HepG2 (cell line): ENCODE measurements at regions not wholly inside any gene's neighbourhood (a gene's known extent, or its start where the extent isn't known, plus 50 kb on each side); places are given as distances from the start of the nearest gene placed in this dataset.

Experiments used
- ATAC-seq: fragments of 200-7000 bp; cut with Tn5 transposase; 3 replicates; pipeline ENCODE4 v1.9.1; 2020; ENCODE audit warnings: mild to moderate bottlenecking, moderate library complexity
- BruUV-seq: library from RNA; stranded (reverse); fragments of 400-500 nt; replicated peaks from 2 replicates; lab custom pipeline; 2021; lab: Mats Ljungman, UMichigan
- CTCF ChIA-PET: fragments of 300-600 bp; formaldehyde crosslinking; extraction: SDS; loops from one replicate; lab custom pipeline; 2021; ENCODE audit warnings: low total read pairs, inconsistent platforms, low intra/inter-chr PET ratio; lab: Yijun Ruan, JAX
- POLR2A ChIA-PET: fragments of 350-600 bp; sonication (Branson Sonifier 250); formaldehyde crosslinking; loops from one replicate; lab custom pipeline; 2020; ENCODE audit warnings: antibody characterized with exemption, inconsistent platforms; lab: Yijun Ruan, JAX
- DNase-seq: peaks from one replicate; pipeline ENCODE4 v3.0.0-alpha.2; 2015; ENCODE audit warnings: low spot score
- FAIRE-seq: peaks from 3 replicates; lab custom pipeline; 2011; peaks lifted over from hg19 to GRCh38; lab: Jason Lieb, UNC
- H2AFZ ChIP-seq: one replicate; pipeline ENCODE4 v1.6.1; 2011; ENCODE audit warnings: low read length, inconsistent platforms
- H3K27ac ChIP-seq: fragments of 300-600 bp; 3 replicates; pipeline ENCODE4 v1.8.0; 2011; ENCODE audit warnings: mixed run types, mild to moderate bottlenecking, mixed read lengths, low read length, inconsistent platforms; ENCODE audit not compliant: insufficient read depth; ENCODE audit errors: extremely low read length
- H3K27me3 ChIP-seq, 2 experiments: fragments of 200-600 bp in 1 of 2; 2 replicates in 1 of 2; 3 replicates in 1 of 2; pipeline versions ENCODE4 v1.6.0 to v1.8.0; 2011; ENCODE audit warnings: low read length in 2 of 2, mild to moderate bottlenecking in 2 of 2, moderate library complexity in 2 of 2, inconsistent platforms in 1 of 2; ENCODE audit not compliant: insufficient read depth in 2 of 2, control insufficient read depth in 1 of 2
- H3K36me3 ChIP-seq, 2 experiments: fragments of 200-600 bp in 1 of 2; replicated peaks in 1 of 2; 2 replicates in 1 of 2; 3 replicates in 1 of 2; pipeline versions ENCODE4 v1.5.1 to v1.8.0; 2011; ENCODE audit warnings: low read length in 2 of 2, inconsistent platforms in 1 of 2; ENCODE audit not compliant: insufficient read depth in 2 of 2, control insufficient read depth in 1 of 2
- H3K4me1 ChIP-seq: 2 replicates; pipeline ENCODE4 v1.5.1; 2012; ENCODE audit warnings: low read length, inconsistent platforms; ENCODE audit not compliant: insufficient read depth
- H3K4me2 ChIP-seq: 2 replicates; pipeline ENCODE4 v1.6.0; 2011; ENCODE audit warnings: low read depth, low read length, inconsistent platforms
- H3K4me3 ChIP-seq, 3 experiments: fragments of 200-600 bp in 1 of 3; sonication (generic), shearing (Covaris generic) in 1 of 3; replicated peaks in 1 of 3; 2 replicates each; pipeline ENCODE4 v1.5.1; 2011 to 2016; ENCODE audit warnings: low read length in 3 of 3, inconsistent platforms in 2 of 3, low read depth in 2 of 3, mild to moderate bottlenecking in 2 of 3, control low read depth in 1 of 3, mixed read lengths in 1 of 3; ENCODE audit not compliant: insufficient read depth in 1 of 3
- H3K79me2 ChIP-seq: one replicate; pipeline ENCODE4 v1.6.1; 2011; ENCODE audit warnings: low read length, inconsistent platforms; ENCODE audit not compliant: insufficient read depth
- H3K9ac ChIP-seq: 2 replicates; pipeline ENCODE4 v1.6.0; 2011; ENCODE audit warnings: mild to moderate bottlenecking, low read depth, low read length, inconsistent platforms; ENCODE audit not compliant: insufficient read depth
- H3K9me3 ChIP-seq: 2 replicates; pipeline ENCODE4 v1.5.1; 2012; ENCODE audit warnings: mild to moderate bottlenecking, low read length
- H4K20me1 ChIP-seq: 2 replicates; pipeline ENCODE4 v1.6.0; 2011; ENCODE audit warnings: inconsistent platforms, mild to moderate bottlenecking, low read length, moderate library complexity; ENCODE audit not compliant: insufficient read depth
- ASH2L ChIP-seq: fragments of 300-600, 200-600 bp; sonication (generic); IDR thresholded peaks from 2 replicates; pipeline ENCODE4 v1.7.0; 2017; ENCODE audit warnings: low read depth, mild to moderate bottlenecking, moderate library complexity, mixed read lengths, low read length; ENCODE audit not compliant: insufficient read length
- MXD4 ChIP-seq: IDR thresholded peaks from 2 replicates; pipeline ENCODE4 v1.6.1; 2016; ENCODE audit warnings: mild to moderate bottlenecking, missing biosample characterization, missing genetic modification reagents
- PAF1 ChIP-seq: IDR thresholded peaks from 2 replicates; pipeline ENCODE4 v1.6.1; 2016; ENCODE audit warnings: missing genetic modification reagents, missing compliant biosample characterization
- RARA ChIP-seq: IDR thresholded peaks from 2 replicates; pipeline ENCODE4 v1.6.1; 2016; ENCODE audit warnings: missing genetic modification reagents, missing compliant biosample characterization
- ZNF30 ChIP-seq: sonication (generic); formaldehyde crosslinking; IDR thresholded peaks from 2 replicates; pipeline ENCODE4 v1.5.0; 2020; ENCODE audit warnings: mild to moderate bottlenecking, missing genetic modification reagents
- ZNF501 ChIP-seq: sonication (generic); formaldehyde crosslinking; IDR thresholded peaks from 2 replicates; pipeline ENCODE4 v1.5.1; 2020; ENCODE audit warnings: mild to moderate bottlenecking, moderate library complexity, missing genetic modification reagents
- WGBS: methylation state at CpG from one replicate; pipeline ENCODE4 v1.1.6; 2017; ENCODE audit warnings: low lambda C conversion rate; 5-methylcytosine and 5-hydroxymethylcytosine counted together
- in situ Hi-C: cut with HindIII; loops from 2 replicates; pipeline ENCODE4 v1.10.0; 2017; ENCODE audit warnings: low pct_unique_long_range_greater_than_20kb; ENCODE audit not compliant: extremely low pct_ligation_motif_present
- intact Hi-C: fragments of 100-400 bp; cut with micrococcal nuclease; formaldehyde crosslinking; loops from one replicate; pipeline ENCODE4 v1.10.0; 2022; ENCODE audit not compliant: unreplicated experiment
- TF ChIP-seq, protein P1 (sequence below): sonication (generic); formaldehyde crosslinking; IDR thresholded peaks from 2 replicates; pipeline ENCODE4 v1.8.0; 2022; ENCODE audit warnings: mild to moderate bottlenecking, missing genetic modification reagents, borderline replicate concordance
- TF ChIP-seq, protein P2 (sequence below): sonication (generic); formaldehyde crosslinking; IDR thresholded peaks from 2 replicates; pipeline ENCODE4 v1.5.0; 2020; ENCODE audit warnings: missing genetic modification reagents

DNA sequence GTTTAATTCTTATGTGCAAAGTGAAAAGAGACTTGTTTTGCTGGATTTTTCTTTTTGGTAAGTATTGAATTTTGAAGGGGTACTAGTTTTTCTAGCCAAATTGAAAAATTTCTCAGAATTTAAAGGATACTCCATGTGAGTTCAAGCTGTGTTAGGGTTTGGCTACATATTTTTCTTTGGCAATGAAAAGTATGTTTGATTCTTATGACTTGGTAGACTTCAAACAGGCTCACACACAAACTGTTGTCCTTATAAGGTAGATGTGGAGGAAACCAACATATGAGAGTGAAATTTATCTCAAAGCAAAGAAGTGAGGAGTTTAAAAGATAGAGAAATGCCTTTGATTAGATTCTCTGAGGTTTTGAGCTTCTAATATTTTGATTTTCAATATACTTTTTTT is 356.7 kb downstream of the BCKDHB start (continued):
- TF ChIP-seq, protein P1, sequence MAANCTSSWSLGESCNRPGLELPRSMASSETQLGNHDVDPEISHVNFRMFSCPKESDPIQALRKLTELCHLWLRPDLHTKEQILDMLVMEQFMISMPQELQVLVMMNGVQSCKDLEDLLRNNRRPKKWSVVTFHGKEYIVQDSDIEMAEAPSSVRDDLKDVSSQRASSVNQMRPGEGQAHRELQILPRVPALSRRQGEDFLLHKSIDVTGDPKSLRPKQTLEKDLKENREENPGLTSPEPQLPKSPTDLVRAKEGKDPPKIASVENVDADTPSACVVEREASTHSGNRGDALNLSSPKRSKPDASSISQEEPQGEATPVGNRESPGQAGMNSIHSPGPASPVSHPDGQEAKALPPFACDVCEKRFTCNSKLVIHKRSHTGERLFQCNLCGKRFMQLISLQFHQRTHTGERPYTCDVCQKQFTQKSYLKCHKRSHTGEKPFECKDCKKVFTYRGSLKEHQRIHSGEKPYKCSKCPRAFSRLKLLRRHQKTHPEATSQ (CRISPR knock-in tag) = no peak
- TF ChIP-seq RARA (CRISPR knock-in tag) = no peak

DNA sequence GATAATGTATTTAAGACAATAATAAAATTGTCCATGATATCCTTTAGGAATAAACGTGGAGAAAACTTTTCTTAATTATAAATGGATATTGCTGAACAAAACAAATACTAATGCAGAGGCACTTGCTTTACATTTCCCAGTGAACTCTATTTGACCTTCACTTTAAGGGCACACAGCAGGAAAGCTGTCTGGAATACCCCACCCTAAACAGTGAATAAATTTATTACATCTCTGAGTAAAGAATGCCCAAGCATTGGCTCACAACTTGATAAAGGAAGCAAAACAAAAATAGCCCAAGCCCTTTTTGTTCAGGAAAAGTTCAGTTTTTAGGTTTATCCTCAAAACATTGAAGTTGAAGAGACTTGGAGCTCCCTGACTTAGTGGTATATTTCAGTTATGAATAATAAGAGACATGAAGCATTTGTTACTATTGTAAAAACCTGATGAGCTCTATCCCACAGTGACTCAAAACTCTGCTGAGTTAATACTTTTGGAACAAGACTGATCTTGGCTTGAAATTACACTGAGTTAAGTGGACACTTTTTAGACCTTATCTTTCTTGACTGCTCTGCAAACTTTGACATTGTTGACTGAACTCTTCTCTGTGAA is 353.9 kb downstream of the BCKDHB start:
- no peak overlapping the region for H3K27ac ChIP-seq
- ChIA-PET POLR2A (no interaction called here), CTCF (no interaction called here)
- 6% methylated on average over 1 of the region's 1 CpG for WGBS
- no peak overlapping the region for H3K9ac ChIP-seq
- H3K4me3 ChIP-seq = no peak overlapping the region
- ATAC-seq (no peak), FAIRE-seq (no peak), DNase-seq (no peak)
- H3K36me3 ChIP-seq = no peaks in the 10 kb centered on the region
- no peak overlapping the region for H3K4me2 ChIP-seq
- no peaks in the 10 kb centered on the region for H4K20me1 ChIP-seq
- no peaks in the 10 kb centered on the region for H3K4me1 ChIP-seq
- no peaks in the 10 kb centered on the region for H3K79me2 ChIP-seq
- no TSS peak for BruUV-seq
- H2AFZ ChIP-seq = no peak overlapping the region
- in situ Hi-C loops = no loop called here
- no peak for TF ChIP-seq ZNF30 (CRISPR knock-in tag)
- TF ChIP-seq ASH2L = no peak
- TF ChIP-seq ZNF501 = no peak
- TF ChIP-seq PAF1 (CRISPR knock-in tag) = no peak
- TF ChIP-seq, protein P2, sequence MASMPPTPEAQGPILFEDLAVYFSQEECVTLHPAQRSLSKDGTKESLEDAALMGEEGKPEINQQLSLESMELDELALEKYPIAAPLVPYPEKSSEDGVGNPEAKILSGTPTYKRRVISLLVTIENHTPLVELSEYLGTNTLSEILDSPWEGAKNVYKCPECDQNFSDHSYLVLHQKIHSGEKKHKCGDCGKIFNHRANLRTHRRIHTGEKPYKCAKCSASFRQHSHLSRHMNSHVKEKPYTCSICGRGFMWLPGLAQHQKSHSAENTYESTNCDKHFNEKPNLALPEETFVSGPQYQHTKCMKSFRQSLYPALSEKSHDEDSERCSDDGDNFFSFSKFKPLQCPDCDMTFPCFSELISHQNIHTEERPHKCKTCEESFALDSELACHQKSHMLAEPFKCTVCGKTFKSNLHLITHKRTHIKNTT (CRISPR knock-in tag) = no peak
- TF ChIP-seq MXD4 (CRISPR knock-in tag) = no peak
- TF ChIP-seq, all 625 proteins: peak for 0
- no peaks in the 10 kb centered on the region for H3K9me3 ChIP-seq
- intact Hi-C loops = no loop called here
- no peaks in the 10 kb centered on the region for H3K27me3 ChIP-seq
